ENCODE measurements at regions not wholly inside any gene's neighbourhood (a gene's known extent, or its start where the extent isn't known, plus 50 kb on each side); places are given as distances from the start of the nearest gene placed in this dataset.

DNA sequence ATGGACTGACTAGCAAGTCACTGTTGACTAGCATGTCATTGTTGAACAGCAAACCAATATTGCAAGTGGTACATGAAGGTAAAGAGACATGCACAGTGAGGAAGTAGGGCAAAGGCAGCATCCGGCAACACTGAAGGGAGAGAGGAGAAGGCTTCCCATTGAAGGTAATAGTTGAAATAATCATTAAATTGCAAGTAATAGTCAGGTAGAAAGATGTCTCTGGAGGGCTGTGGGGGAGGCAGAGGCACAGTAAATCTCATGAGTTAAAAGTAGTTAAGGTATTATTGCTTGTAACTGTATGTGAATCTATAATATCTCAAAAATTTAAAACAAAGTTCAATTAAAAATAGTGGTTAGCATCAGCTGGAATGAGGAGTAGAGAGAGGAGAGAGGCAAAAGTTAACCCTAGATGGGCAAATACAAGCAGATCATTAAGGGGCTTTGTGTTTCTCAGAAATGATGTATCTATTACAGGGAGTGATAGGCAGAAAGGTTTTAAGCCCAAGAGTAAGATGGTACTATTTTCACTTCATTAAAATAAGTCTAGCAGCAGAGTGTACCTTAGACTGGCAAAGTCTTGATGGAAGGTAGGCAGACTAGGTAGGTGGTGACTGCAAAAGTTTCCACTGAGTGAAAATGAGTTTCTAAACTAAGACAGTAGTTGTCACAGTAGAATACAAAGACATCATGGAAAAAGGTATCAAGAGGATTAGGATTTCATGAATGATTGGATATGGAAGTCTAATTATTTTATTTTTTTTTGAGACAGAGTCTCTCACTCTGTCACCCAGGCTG lies 776.6 kb downstream of the RAB28 start:
- Histone ChIP-seq H3K9me3 (no peaks in the 10 kb centered on the region), H3K4me1 (no peaks in the 10 kb centered on the region), H3K27me3 (ENCODE audit: insufficient read depth in 3 of 3, low read length in 2 of 3) (no peaks in the 10 kb centered on the region), H3K36me3 (ENCODE audit: insufficient read depth in 1 of 2, low read depth in 1 of 2) (no peaks in the 10 kb centered on the region), H3K4me3 (no peak overlapping the region), H3K27ac (no peak overlapping the region)
- WGBS, 3 donors: 71 to 91% (median 82%) methylated on average over 1 of the region's 1 CpG
- DNase-seq: no peak
- TF ChIP-seq, protein P1, sequence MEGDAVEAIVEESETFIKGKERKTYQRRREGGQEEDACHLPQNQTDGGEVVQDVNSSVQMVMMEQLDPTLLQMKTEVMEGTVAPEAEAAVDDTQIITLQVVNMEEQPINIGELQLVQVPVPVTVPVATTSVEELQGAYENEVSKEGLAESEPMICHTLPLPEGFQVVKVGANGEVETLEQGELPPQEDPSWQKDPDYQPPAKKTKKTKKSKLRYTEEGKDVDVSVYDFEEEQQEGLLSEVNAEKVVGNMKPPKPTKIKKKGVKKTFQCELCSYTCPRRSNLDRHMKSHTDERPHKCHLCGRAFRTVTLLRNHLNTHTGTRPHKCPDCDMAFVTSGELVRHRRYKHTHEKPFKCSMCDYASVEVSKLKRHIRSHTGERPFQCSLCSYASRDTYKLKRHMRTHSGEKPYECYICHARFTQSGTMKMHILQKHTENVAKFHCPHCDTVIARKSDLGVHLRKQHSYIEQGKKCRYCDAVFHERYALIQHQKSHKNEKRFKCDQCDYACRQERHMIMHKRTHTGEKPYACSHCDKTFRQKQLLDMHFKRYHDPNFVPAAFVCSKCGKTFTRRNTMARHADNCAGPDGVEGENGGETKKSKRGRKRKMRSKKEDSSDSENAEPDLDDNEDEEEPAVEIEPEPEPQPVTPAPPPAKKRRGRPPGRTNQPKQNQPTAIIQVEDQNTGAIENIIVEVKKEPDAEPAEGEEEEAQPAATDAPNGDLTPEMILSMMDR (IDR thresholded peaks at IDR 0.05): no peak
- intact Hi-C loops (cut with DNase I): no loop called here
- ATAC-seq: no peak

DNA sequence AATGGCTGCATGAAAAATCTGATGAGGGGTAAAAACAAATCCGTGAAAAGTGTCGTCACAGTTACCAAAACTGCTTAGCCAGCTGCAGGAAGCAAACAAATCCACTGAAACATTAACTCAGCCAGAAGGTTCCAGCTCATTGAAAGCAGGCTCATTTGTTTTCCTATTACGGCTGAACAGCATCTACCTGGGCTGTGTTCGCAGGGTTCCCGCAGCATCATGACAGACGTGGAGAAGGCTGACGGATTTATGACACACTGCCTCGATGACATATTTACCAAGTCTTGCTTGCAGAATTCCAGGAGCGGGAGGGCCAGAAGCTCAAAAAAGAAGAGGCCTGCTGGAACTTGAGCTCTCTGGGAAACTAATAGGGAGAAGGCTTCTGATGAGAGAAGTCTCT lies 781.1 kb downstream of the RAB28 start:
- DNase-seq: no peak
- no peak for ATAC-seq
- 30 to 40% (median 36%) methylated on average over 9 of the region's 9 CpGs for WGBS, 3 donors
- Histone ChIP-seq H3K27me3 (ENCODE audit: insufficient read depth in 3 of 3, low read length in 2 of 3) (no peaks in the 10 kb centered on the region), H3K4me1 (no peaks in the 10 kb centered on the region), H3K27ac (no peak overlapping the region), H3K4me3 (no peak overlapping the region), H3K36me3 (ENCODE audit: insufficient read depth in 1 of 2, low read depth in 1 of 2) (no peaks in the 10 kb centered on the region), H3K9me3 (no peaks in the 10 kb centered on the region)
- intact Hi-C loops (cut with DNase I): no loop called here
- TF ChIP-seq, protein P1 (IDR thresholded peaks at IDR 0.05): no peak

DNA sequence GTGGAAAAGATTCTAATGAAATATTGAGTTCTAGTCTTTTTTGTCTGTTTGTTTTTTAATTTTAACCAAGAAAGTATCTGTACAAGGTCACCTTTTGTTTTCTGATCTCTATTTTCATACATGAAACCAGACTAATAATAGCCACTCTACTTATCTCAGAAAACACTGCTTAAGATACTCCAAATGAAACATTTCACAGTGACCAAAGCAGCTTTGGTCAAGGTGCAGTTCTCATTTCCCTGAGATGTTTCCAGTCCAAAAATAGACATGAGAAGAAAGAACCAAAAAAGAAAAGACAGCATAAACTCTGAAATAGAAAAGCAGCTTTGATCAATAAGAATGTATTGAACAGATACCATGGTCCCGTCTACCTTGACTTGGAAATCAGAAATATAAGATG lies 782.8 kb downstream of the RAB28 start:
- H3K27me3 ChIP-seq (ENCODE audit: insufficient read depth in 3 of 3, low read length in 2 of 3): no peaks in the 10 kb centered on the region
- TF ChIP-seq, protein P1 (IDR thresholded peaks at IDR 0.05): no peak
- whole genome bisulfite sequencing, 3 donors: 88 to 91% (median 89%) methylated on average over 1 of the region's 1 CpG
- H3K27ac ChIP-seq: no peak overlapping the region
- intact Hi-C loops (cut with DNase I): no loop called here
- H3K9me3 ChIP-seq: no peaks in the 10 kb centered on the region
- ATAC-seq: no peak
- no peak for DNase-seq
- H3K4me3 ChIP-seq: no peak overlapping the region
- no peaks in the 10 kb centered on the region for H3K4me1 ChIP-seq
- no peaks in the 10 kb centered on the region for H3K36me3 ChIP-seq (ENCODE audit: insufficient read depth in 1 of 2, low read depth in 1 of 2)

DNA sequence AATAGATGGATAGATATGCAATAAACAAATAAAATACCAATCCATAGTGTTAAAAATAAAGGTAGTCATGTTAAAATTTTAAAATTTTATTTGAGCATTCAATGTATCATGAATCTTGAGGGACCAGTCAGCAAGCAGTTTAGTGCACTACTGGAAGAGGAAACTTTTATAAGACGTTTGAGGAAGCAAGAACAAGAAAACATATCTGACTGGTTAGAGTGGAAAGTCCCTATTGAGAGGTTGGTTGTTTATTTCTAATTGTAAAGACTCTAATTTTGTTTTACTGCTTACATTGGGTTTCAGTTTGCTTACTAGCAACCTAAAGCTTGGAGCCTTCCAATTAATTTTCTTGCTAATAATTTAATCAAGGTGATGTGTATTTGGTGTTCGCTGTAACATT lies 786.2 kb downstream of the RAB28 start:
- H3K27ac ChIP-seq: no peak overlapping the region
- intact Hi-C loops (cut with DNase I): no loop called here
- no peaks in the 10 kb centered on the region for H3K27me3 ChIP-seq (ENCODE audit: insufficient read depth in 3 of 3, low read length in 2 of 3)
- DNase-seq (no peak), ATAC-seq (no peak)
- 66 to 81% (median 69%) methylated on average over 2 of the region's 2 CpGs for WGBS, 3 donors
- H3K9me3 ChIP-seq: no peaks in the 10 kb centered on the region
- no peaks in the 10 kb centered on the region for H3K4me1 ChIP-seq
- no peaks in the 10 kb centered on the region for H3K36me3 ChIP-seq (ENCODE audit: insufficient read depth in 1 of 2, low read depth in 1 of 2)
- TF ChIP-seq, protein P1 (IDR thresholded peaks at IDR 0.05): no peak
- H3K4me3 ChIP-seq: no peak overlapping the region

DNA sequence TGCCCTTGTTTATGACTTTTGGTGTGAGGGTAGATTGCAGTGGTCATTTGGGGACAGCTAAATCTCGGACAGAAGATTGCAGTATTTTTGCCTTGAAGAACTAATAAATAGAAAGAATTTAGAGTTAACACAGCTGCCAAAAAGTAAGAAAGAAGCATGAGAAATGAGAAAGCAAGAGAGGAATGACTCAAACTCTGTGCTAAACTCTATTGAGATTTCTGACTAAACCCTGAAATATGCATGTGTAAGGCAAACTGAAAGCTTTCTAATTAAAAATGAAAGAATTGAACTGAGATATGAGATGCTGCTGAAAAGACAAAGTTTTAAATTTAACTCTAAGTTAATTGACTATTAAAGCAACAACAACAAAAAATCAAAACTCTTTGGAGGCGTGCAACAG lies 791.3 kb downstream of the RAB28 start:
- no peaks in the 10 kb centered on the region for H3K27me3 ChIP-seq (ENCODE audit: insufficient read depth in 3 of 3, low read length in 2 of 3)
- intact Hi-C loops (cut with DNase I): no loop called here
- no peak overlapping the region for H3K27ac ChIP-seq
- no peak for ATAC-seq
- no peak for DNase-seq
- H3K4me1 ChIP-seq: no peaks in the 10 kb centered on the region
- no peaks in the 10 kb centered on the region for H3K9me3 ChIP-seq
- H3K36me3 ChIP-seq (ENCODE audit: insufficient read depth in 1 of 2, low read depth in 1 of 2): no peaks in the 10 kb centered on the region
- no peak overlapping the region for H3K4me3 ChIP-seq
- 56 to 63% (median 59%) methylated on average over 2 of the region's 2 CpGs for WGBS, 3 donors
- TF ChIP-seq, protein P1 (IDR thresholded peaks at IDR 0.05): no peak
